ENCODE measurements at regions not wholly inside any gene's neighbourhood (a gene's known extent, or its start where the extent isn't known, plus 50 kb on each side); places are given as distances from the start of the nearest gene placed in this dataset.

DNA sequence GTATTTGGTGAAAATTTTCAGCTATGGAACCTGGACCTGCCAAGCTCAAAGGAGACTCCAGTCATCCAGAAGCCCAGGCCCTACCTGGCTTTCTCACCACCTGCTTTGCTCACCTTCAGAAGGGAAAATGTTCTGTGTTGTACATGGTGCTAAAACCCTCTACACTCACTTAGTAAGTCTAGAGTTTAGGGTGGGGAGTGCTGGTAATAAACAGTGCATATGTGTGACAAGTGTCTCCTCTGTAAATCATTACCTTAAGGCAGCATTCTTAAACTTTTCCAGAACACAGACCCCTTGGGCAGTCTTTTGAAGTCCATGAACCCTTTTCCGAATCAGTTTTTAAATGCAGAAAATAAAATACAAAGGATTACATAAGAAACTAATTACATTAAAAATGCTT lies 248.8 kb upstream of the PIK3R1 start:
- Histone ChIP-seq H3K36me3 (ENCODE audit: control insufficient read depth in 2 of 2, insufficient read depth in 1 of 2, low read length in 2 of 2) (no peaks in the 10 kb centered on the region), H3K4me1 (ENCODE audit: control insufficient read depth, insufficient read depth, low read length) (no peaks in the 10 kb centered on the region), H3K27ac (ENCODE audit: extremely low read depth, low read depth, low read length) (no peak overlapping the region), H3K4me3 (ENCODE audit: low read depth, low read length) (no peak overlapping the region), H3K9me3 (ENCODE audit: control insufficient read depth, insufficient read depth, low read depth, low read length) (no peaks in the 10 kb centered on the region)
- CTCF ChIA-PET: no interaction called here
- no peak for TF ChIP-seq SCRT1 (tag by site-specific recombination; IDR thresholded peaks at IDR 0.05; ENCODE audit: borderline replicate concordance)
- no peak for TF ChIP-seq ZNF146 (tag by site-specific recombination; IDR thresholded peaks at IDR 0.05)
- no peak for TF ChIP-seq ZNF354C (tag by site-specific recombination; IDR thresholded peaks at IDR 0.05; ENCODE audit: borderline replicate concordance, low read depth)
- TF ChIP-seq, protein P1, sequence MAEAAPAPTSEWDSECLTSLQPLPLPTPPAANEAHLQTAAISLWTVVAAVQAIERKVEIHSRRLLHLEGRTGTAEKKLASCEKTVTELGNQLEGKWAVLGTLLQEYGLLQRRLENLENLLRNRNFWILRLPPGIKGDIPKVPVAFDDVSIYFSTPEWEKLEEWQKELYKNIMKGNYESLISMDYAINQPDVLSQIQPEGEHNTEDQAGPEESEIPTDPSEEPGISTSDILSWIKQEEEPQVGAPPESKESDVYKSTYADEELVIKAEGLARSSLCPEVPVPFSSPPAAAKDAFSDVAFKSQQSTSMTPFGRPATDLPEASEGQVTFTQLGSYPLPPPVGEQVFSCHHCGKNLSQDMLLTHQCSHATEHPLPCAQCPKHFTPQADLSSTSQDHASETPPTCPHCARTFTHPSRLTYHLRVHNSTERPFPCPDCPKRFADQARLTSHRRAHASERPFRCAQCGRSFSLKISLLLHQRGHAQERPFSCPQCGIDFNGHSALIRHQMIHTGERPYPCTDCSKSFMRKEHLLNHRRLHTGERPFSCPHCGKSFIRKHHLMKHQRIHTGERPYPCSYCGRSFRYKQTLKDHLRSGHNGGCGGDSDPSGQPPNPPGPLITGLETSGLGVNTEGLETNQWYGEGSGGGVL (tag by site-specific recombination; IDR thresholded peaks at IDR 0.05): no peak
- no peak for TF ChIP-seq OVOL3 (tag by site-specific recombination; IDR thresholded peaks at IDR 0.05)
- no peak for TF ChIP-seq ZNF510 (tag by site-specific recombination; IDR thresholded peaks at IDR 0.05; ENCODE audit: insufficient replicate concordance)
- TF ChIP-seq ZNF335 (tag by site-specific recombination; conservative IDR thresholded peaks at IDR 0.05): no peak
- TF ChIP-seq KLF16 (tag by site-specific recombination; IDR thresholded peaks at IDR 0.05): no peak
- POLR2A ChIA-PET: no interaction called here

DNA sequence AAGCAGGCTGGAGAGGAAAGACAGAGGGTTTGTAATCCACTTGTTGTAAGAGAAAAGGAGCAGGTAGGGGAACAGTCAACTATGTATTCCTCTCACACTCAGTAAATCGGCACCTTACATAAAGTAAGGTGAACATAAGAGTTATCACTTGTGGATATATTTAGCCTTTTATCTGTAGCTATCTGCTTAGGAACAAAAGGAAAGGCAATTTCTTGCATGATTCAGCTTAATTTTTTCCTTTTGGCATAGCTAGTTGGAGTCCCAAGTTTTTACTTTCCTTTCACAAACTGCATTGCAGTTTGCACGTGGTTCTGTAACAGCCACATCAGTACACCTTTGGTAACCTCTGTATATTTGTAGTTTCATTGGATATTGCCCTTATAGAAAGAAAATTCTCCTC lies 250.9 kb upstream of the PIK3R1 start:
- CTCF ChIA-PET: interaction anchor here (0.7 kb wide), 1 partner anchor 719 kb away, joined by 3 read pairs; no protein-coding TSS in a partner anchor
- Histone ChIP-seq H3K27ac (ENCODE audit: extremely low read depth, low read depth, low read length) (no peak overlapping the region), H3K36me3 (ENCODE audit: control insufficient read depth in 2 of 2, insufficient read depth in 1 of 2, low read length in 2 of 2) (no peaks in the 10 kb centered on the region), H3K4me1 (ENCODE audit: control insufficient read depth, insufficient read depth, low read length) (no peaks in the 10 kb centered on the region), H3K4me3 (ENCODE audit: low read depth, low read length) (no peak overlapping the region), H3K9me3 (ENCODE audit: control insufficient read depth, insufficient read depth, low read depth, low read length) (no peaks in the 10 kb centered on the region)
- TF ChIP-seq BCL11B (tag by site-specific recombination; IDR thresholded peaks at IDR 0.05; ENCODE audit: low read depth) (no peak), ZNF221 (tag by site-specific recombination; IDR thresholded peaks at IDR 0.05; ENCODE audit: borderline replicate concordance) (no peak), ZNF433 (tag by site-specific recombination; IDR thresholded peaks at IDR 0.05; ENCODE audit: low read depth) (no peak), ZNF548 (tag by site-specific recombination; IDR thresholded peaks at IDR 0.05) (no peak), SCRT1 (tag by site-specific recombination; IDR thresholded peaks at IDR 0.05; ENCODE audit: borderline replicate concordance) (no peak), ZNF169 (tag by site-specific recombination; IDR thresholded peaks at IDR 0.05) (no peak), HOXD13 (CRISPR knock-in tag; IDR thresholded peaks at IDR 0.05; ENCODE audit: borderline replicate concordance) (no peak), ZNF248 (tag by site-specific recombination; IDR thresholded peaks at IDR 0.05) (no peak)
- TF ChIP-seq, protein P2, sequence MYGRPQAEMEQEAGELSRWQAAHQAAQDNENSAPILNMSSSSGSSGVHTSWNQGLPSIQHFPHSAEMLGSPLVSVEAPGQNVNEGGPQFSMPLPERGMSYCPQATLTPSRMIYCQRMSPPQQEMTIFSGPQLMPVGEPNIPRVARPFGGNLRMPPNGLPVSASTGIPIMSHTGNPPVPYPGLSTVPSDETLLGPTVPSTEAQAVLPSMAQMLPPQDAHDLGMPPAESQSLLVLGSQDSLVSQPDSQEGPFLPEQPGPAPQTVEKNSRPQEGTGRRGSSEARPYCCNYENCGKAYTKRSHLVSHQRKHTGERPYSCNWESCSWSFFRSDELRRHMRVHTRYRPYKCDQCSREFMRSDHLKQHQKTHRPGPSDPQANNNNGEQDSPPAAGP (tag by site-specific recombination; IDR thresholded peaks at IDR 0.05): no peak
- TF ChIP-seq, protein P3, sequence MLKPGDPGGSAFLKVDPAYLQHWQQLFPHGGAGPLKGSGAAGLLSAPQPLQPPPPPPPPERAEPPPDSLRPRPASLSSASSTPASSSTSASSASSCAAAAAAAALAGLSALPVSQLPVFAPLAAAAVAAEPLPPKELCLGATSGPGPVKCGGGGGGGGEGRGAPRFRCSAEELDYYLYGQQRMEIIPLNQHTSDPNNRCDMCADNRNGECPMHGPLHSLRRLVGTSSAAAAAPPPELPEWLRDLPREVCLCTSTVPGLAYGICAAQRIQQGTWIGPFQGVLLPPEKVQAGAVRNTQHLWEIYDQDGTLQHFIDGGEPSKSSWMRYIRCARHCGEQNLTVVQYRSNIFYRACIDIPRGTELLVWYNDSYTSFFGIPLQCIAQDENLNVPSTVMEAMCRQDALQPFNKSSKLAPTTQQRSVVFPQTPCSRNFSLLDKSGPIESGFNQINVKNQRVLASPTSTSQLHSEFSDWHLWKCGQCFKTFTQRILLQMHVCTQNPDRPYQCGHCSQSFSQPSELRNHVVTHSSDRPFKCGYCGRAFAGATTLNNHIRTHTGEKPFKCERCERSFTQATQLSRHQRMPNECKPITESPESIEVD (tag by site-specific recombination; IDR thresholded peaks at IDR 0.05): no peak
- TF ChIP-seq, protein P4, sequence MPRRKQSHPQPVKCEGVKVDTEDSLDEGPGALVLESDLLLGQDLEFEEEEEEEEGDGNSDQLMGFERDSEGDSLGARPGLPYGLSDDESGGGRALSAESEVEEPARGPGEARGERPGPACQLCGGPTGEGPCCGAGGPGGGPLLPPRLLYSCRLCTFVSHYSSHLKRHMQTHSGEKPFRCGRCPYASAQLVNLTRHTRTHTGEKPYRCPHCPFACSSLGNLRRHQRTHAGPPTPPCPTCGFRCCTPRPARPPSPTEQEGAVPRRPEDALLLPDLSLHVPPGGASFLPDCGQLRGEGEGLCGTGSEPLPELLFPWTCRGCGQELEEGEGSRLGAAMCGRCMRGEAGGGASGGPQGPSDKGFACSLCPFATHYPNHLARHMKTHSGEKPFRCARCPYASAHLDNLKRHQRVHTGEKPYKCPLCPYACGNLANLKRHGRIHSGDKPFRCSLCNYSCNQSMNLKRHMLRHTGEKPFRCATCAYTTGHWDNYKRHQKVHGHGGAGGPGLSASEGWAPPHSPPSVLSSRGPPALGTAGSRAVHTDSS (tag by site-specific recombination; IDR thresholded peaks at IDR 0.05): no peak
- TF ChIP-seq, protein P5, sequence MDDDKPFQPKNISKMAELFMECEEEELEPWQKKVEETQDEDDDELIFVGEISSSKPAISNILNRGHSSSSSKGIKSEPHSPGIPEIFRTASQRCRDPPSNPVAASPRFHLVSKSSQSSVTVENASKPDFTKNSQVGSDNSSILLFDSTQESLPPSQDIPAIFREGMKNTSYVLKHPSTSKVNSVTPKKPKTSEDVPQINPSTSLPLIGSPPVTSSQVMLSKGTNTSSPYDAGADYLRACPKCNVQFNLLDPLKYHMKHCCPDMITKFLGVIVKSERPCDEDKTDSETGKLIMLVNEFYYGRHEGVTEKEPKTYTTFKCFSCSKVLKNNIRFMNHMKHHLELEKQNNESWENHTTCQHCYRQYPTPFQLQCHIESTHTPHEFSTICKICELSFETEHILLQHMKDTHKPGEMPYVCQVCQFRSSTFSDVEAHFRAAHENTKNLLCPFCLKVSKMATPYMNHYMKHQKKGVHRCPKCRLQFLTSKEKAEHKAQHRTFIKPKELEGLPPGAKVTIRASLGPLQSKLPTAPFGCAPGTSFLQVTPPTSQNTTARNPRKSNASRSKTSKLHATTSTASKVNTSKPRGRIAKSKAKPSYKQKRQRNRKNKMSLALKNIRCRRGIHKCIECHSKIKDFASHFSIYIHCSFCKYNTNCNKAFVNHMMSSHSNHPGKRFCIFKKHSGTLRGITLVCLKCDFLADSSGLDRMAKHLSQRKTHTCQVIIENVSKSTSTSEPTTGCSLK (tag by site-specific recombination; IDR thresholded peaks at IDR 0.05): no peak
- POLR2A ChIA-PET: no interaction called here

Data from HEK293 (cell line).